GM18499 (cell line): ENCODE measurements at regions not wholly inside any gene's neighbourhood (a gene's known extent, or its start where the extent isn't known, plus 50 kb on each side); places are given as distances from the start of the nearest gene placed in this dataset.

Experiments
- ATAC-seq: cut with Tn5 transposase; IDR thresholded peaks from one replicate; pipeline ENCODE4 v1.9.1; 2021; ENCODE audit warnings: moderate number of reproducible peaks; ENCODE audit not compliant: insufficient read depth, unreplicated experiment

DNA sequence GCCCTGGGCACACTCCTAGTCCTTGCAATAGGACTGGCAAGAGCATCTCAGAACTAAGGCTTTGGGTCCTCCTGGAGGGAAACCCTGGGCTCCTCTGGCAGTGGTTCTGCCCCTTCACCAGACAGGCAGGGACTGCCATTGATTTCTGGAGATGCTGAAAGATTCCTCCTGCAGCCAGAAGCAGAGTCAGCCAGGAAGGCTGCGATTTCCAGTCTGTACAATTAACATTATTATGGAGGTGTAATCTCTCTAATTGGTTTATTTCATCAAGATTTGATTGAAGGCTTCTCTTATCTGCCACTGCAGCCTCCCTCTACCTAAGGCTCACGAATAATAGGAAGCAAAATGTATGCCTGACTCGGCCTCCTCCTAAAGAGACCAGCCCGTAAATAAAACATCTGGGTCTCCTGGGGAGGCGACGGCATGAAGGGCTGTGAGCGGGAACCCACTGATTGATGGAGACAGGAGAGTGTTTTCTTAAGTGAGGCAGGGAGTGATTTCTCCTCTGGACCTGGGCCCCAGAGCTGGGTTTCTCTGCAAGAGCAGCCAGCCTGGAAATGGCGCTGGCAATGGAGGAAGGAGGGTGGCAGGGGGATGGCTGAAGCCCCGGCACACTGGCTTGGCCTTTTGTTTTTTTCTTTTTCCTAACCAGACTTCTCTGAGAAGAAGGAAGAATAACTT, 689.6 kb downstream of the DHX35 start:
- no peak for ATAC-seq

DNA sequence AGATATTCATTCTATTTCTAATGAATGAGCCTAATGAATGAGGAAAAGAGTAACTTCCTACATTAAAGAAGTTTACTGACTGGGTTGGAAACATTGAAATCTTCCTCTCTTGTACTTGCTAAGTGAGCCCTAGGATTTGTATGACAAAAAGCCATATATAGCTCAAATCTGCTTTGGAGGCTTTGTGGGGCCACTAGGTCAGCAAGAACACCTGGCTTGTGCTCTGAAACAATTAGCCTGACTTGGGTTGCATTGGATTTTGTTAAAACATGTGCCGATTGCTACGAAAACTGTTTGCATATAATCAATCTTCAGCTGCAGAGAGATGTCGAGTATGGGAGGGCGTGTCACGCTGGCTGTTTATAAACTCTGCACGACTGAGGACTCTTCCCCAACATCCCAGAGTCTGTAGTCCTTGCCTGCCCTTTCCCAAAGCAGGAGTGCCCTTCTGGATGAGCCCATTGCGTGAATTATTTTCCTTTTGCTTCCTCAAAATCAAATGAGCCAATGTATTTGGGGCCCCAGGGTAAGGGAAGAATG, 684.8 kb downstream of the DHX35 start:
- no peak for ATAC-seq

DNA sequence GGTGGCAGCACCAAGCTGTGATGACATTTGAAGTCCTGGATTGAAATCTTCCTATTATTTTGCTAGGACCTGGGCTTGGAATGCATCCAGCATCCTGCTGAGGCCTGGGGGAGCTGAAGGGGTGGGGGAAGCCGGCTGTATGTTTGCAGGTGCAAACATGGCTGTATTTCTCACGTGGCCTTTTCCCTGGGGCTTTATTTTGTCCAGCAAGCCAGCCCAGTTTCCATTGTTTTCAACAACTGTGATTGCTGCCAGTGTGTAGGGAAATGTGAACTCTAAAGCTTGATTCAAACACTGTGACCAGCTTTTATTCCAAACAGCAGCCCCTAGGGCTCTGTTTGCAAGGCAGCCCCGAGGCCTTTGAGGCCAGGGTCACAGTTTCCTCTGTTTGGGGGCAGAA, 683.0 kb downstream of the DHX35 start:
- no peak for ATAC-seq

DNA sequence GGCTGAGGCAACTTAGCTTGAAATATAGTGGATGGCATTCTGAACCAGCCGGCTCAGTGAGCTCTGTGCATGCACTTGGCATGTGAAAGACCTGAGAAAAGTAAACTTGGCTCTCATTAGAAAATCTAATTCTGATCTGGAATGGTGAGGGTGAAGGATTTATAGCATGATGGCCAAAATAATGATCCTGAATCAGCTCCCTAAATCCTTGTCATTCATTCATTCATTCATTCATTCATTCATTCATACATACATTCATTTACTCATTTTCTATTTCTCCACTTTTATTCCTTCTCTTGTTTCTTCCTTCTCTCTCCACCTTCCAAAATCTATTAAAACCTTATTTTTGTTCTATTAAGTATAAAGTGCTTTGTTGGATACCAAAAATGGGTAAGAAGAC, 681.1 kb downstream of the DHX35 start:
- ATAC-seq = no peak

DNA sequence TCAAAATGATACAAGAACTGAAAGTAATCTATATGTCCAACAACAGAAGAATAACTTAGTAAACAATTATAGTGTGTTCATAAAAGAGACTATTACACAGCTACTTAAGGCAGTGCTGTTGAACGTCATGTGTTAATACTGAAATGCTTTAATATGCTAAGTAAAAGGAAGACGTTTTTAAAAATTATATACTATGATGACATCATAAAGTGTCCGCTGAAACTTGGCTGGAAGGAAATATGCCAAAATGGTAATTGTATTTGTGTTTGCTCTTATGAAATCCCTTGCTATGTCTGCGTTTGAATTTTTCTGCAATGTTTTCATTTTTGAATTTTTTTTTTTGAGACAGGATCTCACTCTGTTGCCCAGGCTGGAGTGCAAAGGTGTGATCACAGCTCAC, 679.3 kb downstream of the DHX35 start:
- no peak for ATAC-seq

DNA sequence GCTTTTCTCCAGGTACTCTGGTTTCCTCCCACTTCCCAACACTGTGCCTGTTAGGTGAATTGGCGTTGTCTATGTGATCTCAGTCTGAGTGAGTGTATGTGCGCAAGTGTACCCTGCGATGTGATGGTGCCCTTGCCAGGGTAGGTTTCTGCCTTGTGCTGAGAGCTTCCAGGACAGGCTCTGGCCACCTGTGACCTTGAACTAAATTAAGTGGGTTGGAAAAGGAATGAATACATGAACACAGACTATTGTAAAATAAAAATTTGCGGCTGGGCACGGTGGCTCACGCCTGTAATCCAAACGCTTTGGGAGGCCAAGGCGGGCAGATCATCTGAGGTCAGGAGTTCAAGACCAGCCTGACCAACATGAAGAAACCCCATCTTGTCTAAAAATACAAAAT, 678.0 kb downstream of the DHX35 start:
- ATAC-seq = no peak

DNA sequence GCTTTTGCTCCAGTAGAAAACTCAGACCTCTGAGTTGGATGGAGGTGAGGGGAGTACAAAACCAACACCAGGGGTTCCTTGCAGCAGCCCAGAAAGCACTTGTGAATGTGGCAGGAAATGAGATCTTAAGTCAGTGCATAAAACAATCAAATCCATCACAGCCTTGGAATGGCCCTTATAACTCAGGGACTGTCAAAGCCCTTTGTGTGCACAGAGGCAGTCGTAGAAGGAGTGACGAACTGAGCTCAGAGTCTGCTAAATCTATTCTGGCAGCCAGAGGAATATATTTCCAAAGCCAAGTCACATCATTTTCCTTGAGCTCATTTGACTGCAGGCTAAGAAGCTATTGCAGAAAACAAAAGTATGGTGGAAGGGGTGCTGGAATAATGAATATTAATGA, 676.6 kb downstream of the DHX35 start:
- ATAC-seq = no peak

DNA sequence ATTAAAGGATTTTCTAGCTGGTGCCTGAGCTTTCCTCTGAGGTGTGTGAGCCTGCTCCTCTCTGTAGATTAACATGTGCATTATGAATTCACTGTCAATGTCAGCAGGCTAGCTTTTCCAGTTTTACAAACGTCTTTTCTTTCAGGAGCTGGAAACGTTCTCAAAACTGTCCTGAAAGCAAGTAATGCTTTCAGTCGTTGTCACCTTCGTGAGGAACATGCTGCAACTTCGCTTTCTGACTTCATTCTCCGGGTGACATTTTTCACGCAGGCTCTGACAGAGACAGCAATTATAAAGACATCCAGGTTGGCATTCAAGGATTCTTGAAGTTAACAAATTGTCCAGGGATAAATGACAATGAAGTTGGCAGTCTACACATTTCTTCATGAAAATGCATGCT, 671.5 kb downstream of the DHX35 start:
- no peak for ATAC-seq

DNA sequence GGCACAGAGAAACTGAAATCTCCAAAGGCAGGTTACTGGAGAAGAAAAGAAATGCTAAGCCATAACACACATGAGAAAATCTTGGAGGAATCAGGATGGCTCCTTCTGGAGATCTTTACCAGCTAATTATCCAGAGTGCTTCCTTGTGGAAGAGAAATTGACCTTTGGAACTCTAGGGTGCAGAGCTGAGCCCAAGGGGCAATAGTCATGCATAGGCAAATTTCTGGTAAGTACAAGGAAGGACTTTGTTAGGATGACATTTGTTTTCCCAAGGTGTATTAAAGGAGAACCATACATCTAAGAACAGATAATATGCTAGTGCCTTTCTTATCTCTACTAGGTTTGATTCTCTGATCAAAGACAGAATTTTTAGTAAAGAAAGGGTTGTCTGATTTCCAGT, 670.6 kb downstream of the DHX35 start:
- no peak for ATAC-seq

DNA sequence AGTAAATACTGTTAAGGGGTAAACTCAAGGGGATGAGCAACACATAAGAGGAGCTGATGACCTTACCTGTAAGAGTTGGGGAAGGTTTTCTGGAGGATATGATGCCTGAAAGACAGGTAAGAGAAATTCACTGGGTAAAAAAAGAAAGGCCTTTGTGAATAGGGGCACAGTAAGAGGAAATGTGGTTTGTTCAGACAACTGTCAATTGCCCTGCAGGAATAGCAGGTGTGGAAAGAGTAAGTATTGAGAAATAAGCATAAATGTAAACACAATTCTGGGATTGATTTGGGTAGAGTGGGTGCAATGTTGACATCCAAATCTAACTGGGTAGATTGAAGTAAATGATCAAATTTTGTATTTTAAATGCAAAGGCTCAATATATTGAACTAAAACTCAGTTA, 670.0 kb downstream of the DHX35 start:
- no peak for ATAC-seq

DNA sequence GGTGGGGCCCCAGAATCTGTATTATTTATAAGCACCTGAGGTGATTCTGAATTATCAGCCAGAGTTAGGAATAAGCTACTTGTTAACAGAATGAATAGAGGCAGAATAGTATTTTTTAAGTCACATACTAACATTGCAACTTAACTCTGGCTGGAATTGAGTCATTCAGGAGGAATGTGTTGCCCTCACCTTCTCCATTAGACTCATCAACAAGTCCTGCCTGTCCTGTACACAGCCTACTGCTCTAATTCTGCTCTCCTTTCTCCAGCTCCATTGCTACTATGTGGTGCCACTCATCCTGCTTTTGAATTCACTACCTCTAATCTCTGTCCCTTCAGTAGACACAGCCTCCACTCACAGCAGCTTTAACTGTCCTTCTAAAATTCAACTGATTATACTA, 669.4 kb downstream of the DHX35 start:
- no peak for ATAC-seq

DNA sequence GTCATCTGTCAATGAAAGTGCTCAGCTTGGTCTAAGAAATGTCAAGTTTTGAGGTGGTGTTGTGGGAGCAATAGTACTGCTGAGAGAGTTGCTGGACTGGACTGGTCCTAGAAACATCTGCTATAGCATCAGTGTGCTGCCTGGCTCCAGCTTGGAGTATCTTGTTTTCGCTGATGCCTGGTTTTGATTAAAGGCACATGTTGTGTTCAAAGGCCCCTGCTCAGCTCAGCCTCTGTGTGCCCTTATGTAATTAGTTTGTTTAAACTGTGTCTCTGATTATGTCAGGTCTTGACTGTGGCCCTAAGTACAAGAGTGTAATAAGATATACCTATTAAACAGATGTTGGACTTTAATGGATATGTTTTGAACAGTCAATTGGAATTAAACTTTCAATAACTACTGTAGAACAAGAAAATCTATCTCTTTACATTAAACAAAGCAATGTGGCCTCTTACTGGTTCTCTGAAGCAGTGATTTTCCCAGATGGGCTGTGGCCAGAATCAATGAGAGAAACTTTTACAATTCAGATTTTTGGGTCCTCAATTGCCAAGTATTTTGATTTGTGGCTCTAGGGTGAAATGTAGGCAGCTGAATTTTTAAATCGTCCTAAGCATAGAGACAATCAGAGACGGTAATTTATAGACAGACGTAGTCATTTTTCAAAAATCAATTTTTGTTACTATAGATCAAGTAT, 668.2 kb downstream of the DHX35 start:
- ATAC-seq = no peak

DNA sequence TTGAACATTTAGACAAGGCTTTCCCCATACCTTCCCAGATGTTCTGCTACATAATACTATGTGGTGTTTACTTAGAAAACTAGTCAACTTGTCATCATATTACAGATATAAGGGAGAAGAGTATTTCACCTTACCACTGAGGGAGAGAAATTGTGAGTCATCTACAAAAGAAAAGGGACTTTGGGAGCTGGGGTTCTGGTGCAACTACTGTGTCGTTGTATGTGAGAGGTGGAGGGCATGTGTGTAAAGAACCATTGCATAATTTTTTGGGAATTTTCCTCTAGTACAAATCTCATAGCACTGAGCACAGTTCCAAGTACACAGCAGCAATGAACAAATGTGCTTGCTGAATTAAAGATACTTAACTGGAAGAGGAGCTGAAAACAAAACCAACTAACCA, 665.6 kb downstream of the DHX35 start:
- no peak for ATAC-seq

DNA sequence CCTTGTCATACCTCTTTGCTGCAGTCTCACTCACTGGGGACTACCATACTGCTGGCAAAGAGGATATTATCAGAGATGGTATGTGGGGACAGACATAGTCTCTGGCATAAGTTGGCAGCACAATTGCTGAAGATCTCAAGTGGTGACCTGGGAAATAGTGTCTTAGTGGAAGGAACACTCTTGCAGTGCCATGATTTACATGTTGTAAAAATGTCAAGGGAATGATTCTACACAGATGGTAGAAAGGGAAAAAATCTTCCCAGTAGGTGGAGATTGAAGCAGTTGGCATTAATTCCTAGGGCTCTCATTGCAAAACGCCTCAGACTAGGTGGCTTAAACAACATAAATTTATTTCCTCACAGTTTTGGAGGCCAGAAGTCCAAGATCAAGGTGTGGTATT, 662.2 kb downstream of the DHX35 start:
- ATAC-seq = no peak

DNA sequence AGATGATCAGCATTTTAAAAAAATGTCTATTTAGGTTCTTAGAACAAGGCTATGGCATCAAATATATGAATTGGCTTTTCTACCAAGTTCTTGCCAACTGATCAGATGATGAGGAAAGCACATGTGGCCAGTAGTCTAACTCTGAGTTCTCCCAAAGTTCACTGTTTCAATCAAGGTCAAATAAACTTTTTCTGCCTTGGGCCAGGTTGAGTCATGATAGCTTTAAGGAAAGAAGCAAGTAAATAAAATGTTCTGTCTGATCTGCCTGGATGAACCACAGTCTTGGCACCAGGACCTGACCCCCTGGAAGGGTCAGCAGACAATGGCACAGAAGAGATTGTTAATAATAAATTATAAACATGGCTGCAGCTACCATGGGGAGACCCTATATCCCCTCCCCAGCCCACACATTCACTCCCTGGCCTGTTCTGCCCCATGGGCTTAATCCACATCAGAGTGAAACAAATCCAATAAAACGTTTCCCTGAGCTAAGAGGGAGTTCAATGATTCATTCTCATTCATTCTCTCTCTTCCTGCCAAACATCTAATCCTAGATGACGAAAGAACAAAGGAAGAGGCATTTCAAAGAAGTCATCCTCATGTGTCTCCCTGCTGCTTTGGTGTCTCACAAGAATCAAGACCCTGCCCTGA, 661.6 kb downstream of the DHX35 start:
- no peak for ATAC-seq

DNA sequence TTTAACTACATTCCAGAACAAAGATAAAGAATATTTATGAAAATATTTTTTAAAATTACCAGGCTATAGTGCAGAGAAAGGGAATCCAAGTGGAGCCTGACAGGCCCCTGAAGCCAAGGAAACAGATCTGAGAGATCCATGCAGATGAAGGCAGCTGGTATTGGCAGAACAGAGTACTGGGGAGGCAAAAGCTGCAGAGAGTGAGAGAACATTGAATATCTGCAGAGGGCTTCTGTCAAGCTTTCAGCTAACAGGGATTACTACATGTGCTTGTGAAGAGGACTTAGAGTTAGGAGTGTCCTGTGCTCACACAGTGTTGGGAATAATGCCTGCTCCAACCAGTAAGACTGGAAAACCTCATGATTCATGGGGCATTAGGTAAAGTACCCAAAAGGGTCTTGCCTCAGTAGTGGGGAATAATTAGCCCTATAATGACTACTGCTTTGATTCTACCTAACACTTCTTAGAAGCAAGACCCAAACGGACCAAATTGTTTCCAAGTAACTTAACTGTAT, 657.2 kb downstream of the DHX35 start:
- ATAC-seq = no peak

DNA sequence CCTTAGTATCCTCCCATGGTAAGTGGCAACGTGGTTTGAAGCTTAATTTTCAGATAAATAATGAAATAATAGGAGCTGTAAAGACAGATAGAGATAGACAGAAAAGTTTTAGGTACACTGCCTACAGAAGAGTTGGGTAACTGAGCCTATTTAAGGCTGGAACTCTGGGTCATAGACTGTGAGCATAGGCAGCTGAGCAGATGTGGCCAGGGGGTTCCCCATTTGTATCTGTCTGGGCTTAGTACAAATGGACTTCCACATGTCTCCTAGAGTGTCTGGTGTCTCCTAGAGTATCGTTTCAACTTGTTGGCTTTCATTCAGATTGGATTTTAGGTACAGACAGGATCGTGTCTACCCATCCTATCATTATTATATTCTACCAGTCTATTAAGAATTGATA, 649.8 kb downstream of the DHX35 start:
- no peak for ATAC-seq

DNA sequence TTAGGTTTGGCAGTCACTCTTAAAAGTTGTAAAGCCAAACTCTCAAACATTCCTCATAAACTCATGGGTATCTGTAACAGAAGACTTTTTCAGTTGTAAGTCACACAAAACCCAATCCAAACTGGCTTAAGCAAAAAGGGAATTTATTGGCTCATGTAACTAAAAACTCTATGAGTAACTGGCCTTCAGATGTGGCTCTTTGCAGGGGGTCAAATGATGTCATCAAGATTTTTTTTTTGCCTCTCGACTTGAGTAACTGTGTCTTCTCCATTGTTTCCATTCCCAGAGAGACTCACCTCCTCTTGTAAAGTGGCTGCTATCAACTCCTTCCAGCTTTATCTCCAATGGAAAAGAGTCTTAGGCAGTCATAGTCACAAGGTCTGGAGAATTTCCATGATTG, 645.0 kb downstream of the DHX35 start:
- no peak for ATAC-seq

DNA sequence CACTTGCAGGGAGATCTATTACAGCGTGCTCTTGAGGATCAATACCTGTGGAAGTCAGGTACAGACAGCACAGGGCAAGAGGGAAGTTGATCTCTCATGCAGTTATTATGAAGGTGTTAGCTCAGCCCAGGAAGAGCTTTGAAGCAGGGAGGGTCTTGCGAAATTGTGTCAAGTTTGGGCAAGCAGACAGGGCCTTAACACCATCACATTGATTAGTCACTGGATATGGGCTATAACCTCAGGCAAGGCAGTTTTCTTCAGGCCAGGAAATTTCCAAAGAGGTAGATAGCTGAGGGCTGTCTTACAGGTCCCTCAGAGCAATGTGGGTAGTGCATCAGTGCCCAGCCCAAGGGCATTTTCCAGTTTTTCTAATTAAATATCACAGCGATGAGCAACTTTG, 643.8 kb downstream of the DHX35 start:
- ATAC-seq = no peak

DNA sequence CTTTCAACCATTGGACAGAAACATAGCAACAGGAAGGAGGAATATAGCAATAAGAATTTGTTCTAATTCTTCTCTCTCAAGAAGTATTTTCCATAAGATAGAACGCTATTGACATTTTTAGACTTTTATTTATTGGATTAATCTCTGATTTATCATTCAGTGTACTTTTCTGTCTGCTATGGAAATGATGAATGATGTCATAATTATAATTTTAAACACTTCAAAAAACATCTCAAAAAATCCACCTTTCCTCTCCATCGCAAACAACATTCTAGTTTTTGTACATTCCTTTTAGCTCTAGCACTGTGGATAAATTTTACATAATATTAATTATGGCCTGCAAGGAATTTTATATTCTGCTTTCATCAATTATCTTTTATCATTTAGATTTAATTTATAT, 643.2 kb downstream of the DHX35 start:
- ATAC-seq = no peak

DNA sequence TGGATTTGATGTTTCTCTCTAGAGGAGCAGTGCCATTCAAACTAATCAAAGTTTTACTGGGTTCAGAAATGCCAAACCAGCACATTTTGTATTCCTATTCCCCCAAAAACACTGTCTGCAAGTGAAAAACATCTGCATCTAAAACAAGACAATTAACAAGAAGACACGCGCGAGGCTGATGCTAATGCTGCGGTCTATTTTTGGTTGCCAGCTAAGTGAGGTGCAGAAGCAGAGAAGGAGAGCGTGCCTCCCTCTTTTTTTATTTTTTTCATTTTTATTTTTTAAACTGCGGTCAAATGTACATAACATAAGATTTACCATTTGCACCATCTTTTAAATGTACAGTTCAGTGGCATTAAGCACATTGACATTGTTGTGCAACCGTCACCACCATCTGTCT, 641.1 kb downstream of the DHX35 start:
- no peak for ATAC-seq
